ENCODE measurements at regions not wholly inside any gene's neighbourhood (a gene's known extent, or its start where the extent isn't known, plus 50 kb on each side); places are given as distances from the start of the nearest gene placed in this dataset.
"Not testable (repeated sequence)": the region's sequence is repeated elsewhere in the genome, so short reads cannot be mapped to it uniquely, and the experiment has no call there.

- no peak for DNase-seq (ENCODE audit: low spot score)
These were observed 67.4 kb downstream of the ARRDC3 start for GRCh38 chr5:91315701-91316100.

- DNase-seq (ENCODE audit: low spot score): peak; percentile 51
These were observed 69.1 kb downstream of the ARRDC3 start for GRCh38 chr5:91313757-91314673.

- no peak for DNase-seq (ENCODE audit: low spot score)
These were observed 70.4 kb downstream of the ARRDC3 start for GRCh38 chr5:91312698-91313097.

- peak; percentile 57 for DNase-seq (ENCODE audit: low spot score)
These were observed 71.2 kb downstream of the ARRDC3 start for GRCh38 chr5:91311697-91312501.

GRCh38 chr5:91311168-91311696 is 71.9 kb downstream of the ARRDC3 start:
- no peak for DNase-seq (ENCODE audit: low spot score)

GRCh38 chr5:91308157-91308556 is 75.0 kb downstream of the ARRDC3 start:
- not testable (repeated sequence) for DNase-seq (ENCODE audit: low spot score)

GRCh38 chr5:91307048-91307447 is 76.1 kb downstream of the ARRDC3 start:
- no peak for DNase-seq (ENCODE audit: low spot score)

GRCh38 chr5:91306497-91306896 is 76.6 kb downstream of the ARRDC3 start:
- DNase-seq (ENCODE audit: low spot score): no peak

GRCh38 chr5:91305640-91306039 is 77.5 kb downstream of the ARRDC3 start:
- no peak for DNase-seq (ENCODE audit: low spot score)

- not testable (repeated sequence) for DNase-seq (ENCODE audit: low spot score)
These were observed 79.1 kb downstream of the ARRDC3 start for GRCh38 chr5:91304015-91304414.

GRCh38 chr5:91302958-91303357 is 80.2 kb downstream of the ARRDC3 start:
- peak; percentile 92 for DNase-seq (ENCODE audit: low spot score)

GRCh38 chr5:91302305-91302704 is 80.8 kb downstream of the ARRDC3 start:
- peak; percentile 48 for DNase-seq (ENCODE audit: low spot score)

GRCh38 chr5:91301106-91301846 is 81.8 kb downstream of the ARRDC3 start:
- DNase-seq (ENCODE audit: low spot score): no peak

- no peak for DNase-seq (ENCODE audit: low spot score)
These were observed 85.1 kb downstream of the ARRDC3 start for GRCh38 chr5:91297994-91298393.

- DNase-seq (ENCODE audit: low spot score): no peak
These were observed 86.4 kb downstream of the ARRDC3 start for GRCh38 chr5:91296674-91297143.

- not testable (repeated sequence) for DNase-seq (ENCODE audit: low spot score)
These were observed 87.0 kb downstream of the ARRDC3 start for GRCh38 chr5:91296102-91296501.

- no peak for DNase-seq (ENCODE audit: low spot score)
These were observed 90.0 kb downstream of the ARRDC3 start for GRCh38 chr5:91293131-91293530.

- DNase-seq (ENCODE audit: low spot score): no peak
These were observed 91.2 kb downstream of the ARRDC3 start for GRCh38 chr5:91291628-91292569.

GRCh38 chr5:91288118-91288916 is 94.8 kb downstream of the ARRDC3 start:
- DNase-seq (ENCODE audit: low spot score): no peak

- not testable (repeated sequence) for DNase-seq (ENCODE audit: low spot score)
These were observed 98.1 kb downstream of the ARRDC3 start for GRCh38 chr5:91285062-91285461.

Data from globus pallidus (tissue), 1 donor.